Right lobe of liver (tissue), 6 donors: ENCODE measurements at regions not wholly inside any gene's neighbourhood (a gene's known extent, or its start where the extent isn't known, plus 50 kb on each side); places are given as distances from the start of the nearest gene placed in this dataset.

Experiments
- ATAC-seq, 4 donors: fragments of 200-7000 bp; cut with Tn5 transposase; one replicate each; pipeline ENCODE4 v1.9.1; 2020; ENCODE audit warnings: mild to moderate bottlenecking in 4 of 4, moderate library complexity in 4 of 4
- DNase-seq, 3 donors: peaks; one replicate each; pipeline ENCODE4 v3.0.0-alpha.2; 2020
- H3K27ac ChIP-seq, 3 donors: fragments of 200-600 bp; one replicate each; pipeline ENCODE4 v1.8.0; 2022
- H3K27me3 ChIP-seq, 2 donors: fragments of 200-600 bp; one replicate each; pipeline ENCODE4 v1.8.0; 2022
- H3K36me3 ChIP-seq, 4 donors: fragments of 200-600 bp; sonication (generic) in 1 of 4; one replicate each; pipeline versions ENCODE4 v1.5.1 to v1.8.0; 2017 to 2022; ENCODE audit warnings: control low read depth in 1 of 4
- H3K4me1 ChIP-seq, 4 donors: fragments of 200-600 bp; sonication (generic) in 1 of 4; one replicate each; pipeline versions ENCODE4 v1.5.1 to v1.8.0; 2017 to 2022; ENCODE audit warnings: control low read depth in 1 of 4
- H3K4me3 ChIP-seq, 3 donors: fragments of 200-600 bp; one replicate each; pipeline ENCODE4 v1.8.0; 2022
- H3K9me3 ChIP-seq, 4 donors: fragments of 200-600 bp; sonication (generic) in 1 of 4; one replicate each; pipeline versions ENCODE4 v1.5.1 to v1.8.0; 2017 to 2022; ENCODE audit warnings: control low read depth in 1 of 4
- POLR2A ChIP-seq: fragments of 450-650 bp; IDR thresholded peaks from one replicate; pipeline ENCODE4 v1.6.1; 2017; ENCODE audit warnings: antibody characterized with exemption, mild to moderate bottlenecking
- WGBS: methylation state at CpG from one replicate; pipeline ENCODE4 v1.1.6; 2018; ENCODE audit warnings: low coverage, low lambda C conversion rate; ENCODE audit not compliant: insufficient coverage; ENCODE audit errors: missing lambda C conversion rate; 5-methylcytosine and 5-hydroxymethylcytosine counted together
- intact Hi-C, 2 donors: fragments of 100-400 bp; cut with DNase I; formaldehyde crosslinking; loops; one replicate each; pipeline versions ENCODE4 v1.11.2 to v1.14.1; 2022
- TF ChIP-seq, protein P1 (sequence below), 4 donors: fragments of 200-600 bp in 3 of 4; fragments of 450-650 bp in 1 of 4; IDR thresholded peaks; one replicate each; pipeline versions ENCODE4 v1.5.1 to v1.8.0; 2016 to 2022; ENCODE audit warnings: antibody characterized with exemption in 4 of 4, mild to moderate bottlenecking in 2 of 4
- donor health status: DM: no; HTN: yes; CAD: no.
- donor health status: DM: no; HTN: no; CAD: no.
- donor health status: DM: no; HTN: no; CAD: no.
- donor health status: DM: no; HTN: yes; CAD: no.
- donor health status: DM: no; HTN: yes; CAD: no.

DNA sequence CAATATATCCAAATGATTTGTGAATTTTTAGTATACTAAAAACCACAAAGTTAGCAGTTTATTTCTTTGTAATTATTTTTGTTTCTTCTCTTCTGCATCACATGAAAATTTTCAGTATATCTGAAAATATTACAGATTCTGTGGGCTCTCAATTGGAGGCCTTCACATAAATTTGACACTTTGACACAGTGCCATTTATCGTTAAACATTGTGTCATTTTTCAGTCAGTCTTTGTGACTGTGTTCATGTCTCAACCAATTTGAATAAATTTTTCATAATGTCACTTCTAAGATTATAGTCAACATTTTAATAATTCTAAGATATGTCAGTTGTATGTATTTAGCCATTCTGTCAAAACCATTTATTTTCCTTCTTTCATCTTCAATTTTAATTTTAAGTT, 1303.0 kb downstream of the LRFN5 start:
- Histone ChIP-seq H3K4me3 (no peak overlapping the region), H3K4me1 (no peaks in the 10 kb centered on the region), H3K27me3 (no peaks in the 10 kb centered on the region), H3K27ac (no peak overlapping the region), H3K9me3 (no peaks in the 10 kb centered on the region), H3K36me3 (no peaks in the 10 kb centered on the region)
- DNase-seq (no peak), ATAC-seq (no peak)
- intact Hi-C loops = no loop called here
- WGBS = 92% methylated on average over 1 of the region's 1 CpG
- TF ChIP-seq POLR2A = no peak
- TF ChIP-seq, protein P1, sequence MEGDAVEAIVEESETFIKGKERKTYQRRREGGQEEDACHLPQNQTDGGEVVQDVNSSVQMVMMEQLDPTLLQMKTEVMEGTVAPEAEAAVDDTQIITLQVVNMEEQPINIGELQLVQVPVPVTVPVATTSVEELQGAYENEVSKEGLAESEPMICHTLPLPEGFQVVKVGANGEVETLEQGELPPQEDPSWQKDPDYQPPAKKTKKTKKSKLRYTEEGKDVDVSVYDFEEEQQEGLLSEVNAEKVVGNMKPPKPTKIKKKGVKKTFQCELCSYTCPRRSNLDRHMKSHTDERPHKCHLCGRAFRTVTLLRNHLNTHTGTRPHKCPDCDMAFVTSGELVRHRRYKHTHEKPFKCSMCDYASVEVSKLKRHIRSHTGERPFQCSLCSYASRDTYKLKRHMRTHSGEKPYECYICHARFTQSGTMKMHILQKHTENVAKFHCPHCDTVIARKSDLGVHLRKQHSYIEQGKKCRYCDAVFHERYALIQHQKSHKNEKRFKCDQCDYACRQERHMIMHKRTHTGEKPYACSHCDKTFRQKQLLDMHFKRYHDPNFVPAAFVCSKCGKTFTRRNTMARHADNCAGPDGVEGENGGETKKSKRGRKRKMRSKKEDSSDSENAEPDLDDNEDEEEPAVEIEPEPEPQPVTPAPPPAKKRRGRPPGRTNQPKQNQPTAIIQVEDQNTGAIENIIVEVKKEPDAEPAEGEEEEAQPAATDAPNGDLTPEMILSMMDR (IDR thresholded peaks at IDR 0.05) = no peak

DNA sequence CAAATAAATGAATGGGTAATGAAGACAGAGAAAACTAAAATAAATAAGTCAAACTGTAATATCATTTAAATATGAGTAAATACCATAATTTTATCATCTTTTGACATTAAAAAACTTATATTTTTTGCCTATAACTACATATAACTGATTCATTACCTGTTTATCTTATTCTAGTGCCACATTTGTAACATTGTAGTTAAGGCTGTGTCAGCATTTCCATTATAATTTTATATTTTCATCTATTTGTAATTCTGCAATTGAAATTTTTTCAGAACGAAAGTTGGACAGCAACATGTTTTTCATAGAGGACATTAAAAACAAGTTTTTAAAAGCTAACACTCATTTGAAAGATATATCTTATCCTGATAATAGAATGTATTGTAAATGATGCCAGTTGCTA, 1286.5 kb downstream of the LRFN5 start:
- Histone ChIP-seq H3K9me3 (no peaks in the 10 kb centered on the region), H3K27ac (no peak overlapping the region), H3K27me3 (no peaks in the 10 kb centered on the region), H3K4me3 (no peak overlapping the region), H3K4me1 (no peaks in the 10 kb centered on the region), H3K36me3 (no peaks in the 10 kb centered on the region)
- 0% methylated on average over 1 of the region's 1 CpG for WGBS
- intact Hi-C loops = no loop called here
- no peak for TF ChIP-seq POLR2A
- TF ChIP-seq, protein P1 (IDR thresholded peaks at IDR 0.05) = no peak
- DNase-seq (no peak), ATAC-seq (no peak)

DNA sequence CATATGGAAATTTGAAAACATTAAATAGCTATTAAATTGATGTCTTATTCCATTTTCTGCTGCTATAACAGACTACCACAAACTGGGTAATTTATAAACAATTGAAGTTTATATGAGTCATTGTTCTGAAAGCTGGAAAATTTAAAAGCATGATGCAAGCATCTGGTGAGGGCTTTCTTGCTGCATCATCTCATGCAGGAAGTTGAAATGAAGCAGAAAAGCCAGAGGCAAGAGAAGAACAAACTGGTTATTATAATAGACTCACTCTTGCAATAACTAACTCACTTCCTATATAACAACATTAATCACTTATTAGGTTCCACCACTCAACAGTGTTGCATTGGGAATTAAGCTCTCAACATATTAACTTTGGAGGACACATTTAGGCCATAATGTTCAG, 1277.4 kb downstream of the LRFN5 start:
- Histone ChIP-seq H3K27ac (no peak overlapping the region), H3K36me3 (no peaks in the 10 kb centered on the region), H3K4me3 (no peak overlapping the region), H3K27me3 (no peaks in the 10 kb centered on the region), H3K4me1 (no peaks in the 10 kb centered on the region), H3K9me3 (no peaks in the 10 kb centered on the region)
- TF ChIP-seq, protein P1 (IDR thresholded peaks at IDR 0.05) = no peak
- no peak for TF ChIP-seq POLR2A
- no peak for ATAC-seq
- DNase-seq = no peak
- intact Hi-C loops = no loop called here

DNA sequence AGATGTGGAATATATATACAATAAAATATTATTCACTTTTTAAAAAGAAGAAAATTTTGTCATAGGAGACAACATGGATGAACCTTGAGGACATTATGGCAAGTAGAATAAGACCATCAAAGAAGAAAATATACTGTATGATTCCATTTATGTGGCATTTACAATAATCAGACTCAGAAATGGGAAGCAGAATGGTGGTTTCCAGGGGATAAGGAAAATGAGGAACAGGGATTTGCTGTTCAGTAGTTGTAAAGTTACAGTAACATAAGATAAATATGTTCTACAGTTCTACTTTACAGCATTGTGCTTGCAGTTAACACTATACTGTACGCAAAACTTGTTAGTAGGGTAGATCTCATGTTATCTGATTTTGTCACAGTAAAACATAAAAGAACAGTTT, 1271.0 kb downstream of the LRFN5 start:
- no peak overlapping the region for H3K27ac ChIP-seq
- no peak overlapping the region for H3K4me3 ChIP-seq
- H3K27me3 ChIP-seq = no peaks in the 10 kb centered on the region
- 100% methylated on average over 1 of the region's 1 CpG for WGBS
- no peaks in the 10 kb centered on the region for H3K9me3 ChIP-seq
- DNase-seq = no peak
- TF ChIP-seq POLR2A = no peak
- TF ChIP-seq, protein P1 (IDR thresholded peaks at IDR 0.05) = no peak
- H3K4me1 ChIP-seq = no peaks in the 10 kb centered on the region
- intact Hi-C loops = no loop called here
- no peak for ATAC-seq
- no peaks in the 10 kb centered on the region for H3K36me3 ChIP-seq

DNA sequence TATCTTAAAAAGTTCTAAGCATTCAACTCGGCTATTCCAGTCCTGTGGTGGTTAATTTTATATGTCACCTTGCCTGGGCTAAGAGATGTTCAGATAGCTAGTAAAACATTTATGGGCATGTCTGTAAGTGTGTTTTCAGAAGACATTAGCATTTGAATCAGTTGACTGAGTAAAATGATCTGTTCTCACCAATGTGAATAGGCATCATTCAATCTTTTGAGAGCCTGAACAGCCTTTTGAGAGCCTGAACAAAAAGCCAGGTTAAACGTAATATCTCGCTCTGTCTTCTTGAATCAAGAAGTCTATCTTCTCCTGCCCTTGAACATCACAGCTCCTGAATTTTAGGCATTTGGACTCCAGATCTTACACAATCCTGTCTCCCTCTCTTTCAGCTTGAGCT, 1266.1 kb downstream of the LRFN5 start:
- Histone ChIP-seq H3K27ac (no peak overlapping the region), H3K27me3 (no peaks in the 10 kb centered on the region), H3K4me1 (no peaks in the 10 kb centered on the region), H3K4me3 (no peak overlapping the region), H3K9me3 (no peaks in the 10 kb centered on the region), H3K36me3 (no peaks in the 10 kb centered on the region)
- TF ChIP-seq POLR2A = no peak
- TF ChIP-seq, protein P1 (IDR thresholded peaks at IDR 0.05) = no peak
- ATAC-seq = no peak
- intact Hi-C loops = no loop called here
- DNase-seq = no peak
- 32% methylated on average over 3 of the region's 3 CpGs for WGBS
